Caco-2 (cell line): ENCODE measurements at regions not wholly inside any gene's neighbourhood (a gene's known extent, or its start where the extent isn't known, plus 50 kb on each side); places are given as distances from the start of the nearest gene placed in this dataset.

Source experiments
- BruUV-seq: library from RNA; stranded (reverse); fragments of 400-500 nt; replicated peaks from 2 replicates; lab custom pipeline; 2021; lab: Mats Ljungman, UMichigan
- CTCF ChIA-PET: fragments of 300-600 bp; sonication (Branson Sonifier 250); formaldehyde crosslinking; loops from one replicate; lab custom pipeline; 2022; ENCODE audit warnings: antibody characterized with exemption; lab: Charles Lee
- POLR2A ChIA-PET: fragments of 300-600 bp; sonication (Branson Sonifier 250); formaldehyde crosslinking; loops from one replicate; lab custom pipeline; 2022; ENCODE audit warnings: antibody characterized with exemption; lab: Charles Lee
- DNase-seq, 2 experiments: peaks; one replicate each; pipeline versions ENCODE4 v3.0.0 to v3.0.0-alpha.2; 2020 to 2022
- H3K27me3 ChIP-seq: replicated peaks from 2 replicates; pipeline ENCODE4 v1.6.0; 2011; ENCODE audit warnings: low read length; ENCODE audit not compliant: control insufficient read depth, insufficient read depth
- H3K36me3 ChIP-seq: 2 replicates; pipeline ENCODE4 v1.5.1; 2011; ENCODE audit warnings: low read length; ENCODE audit not compliant: control insufficient read depth, insufficient read depth
- H3K4me1 ChIP-seq: fragments of 250-450 bp; sonication (Bioruptor Pico); 2 replicates; pipeline ENCODE4 v1.5.1; 2020; ENCODE audit warnings: mild to moderate bottlenecking
- H3K4me3 ChIP-seq: 2 replicates; pipeline ENCODE4 v1.5.1; 2011; ENCODE audit warnings: low read depth, mild to moderate bottlenecking, control low read depth, low read length
- H3K9me3 ChIP-seq: fragments of 250-450 bp; sonication (Bioruptor Pico); 2 replicates; pipeline ENCODE4 v1.5.1; 2020; ENCODE audit warnings: mild to moderate bottlenecking, moderate library complexity
- H3K27ac Mint-ChIP-seq: one replicate; pipeline ENCODE4 v1.8.0; 2022; ENCODE audit warnings: mixed read lengths; ENCODE audit not compliant: unreplicated experiment
- H3K27me3 Mint-ChIP-seq: one replicate; pipeline ENCODE4 v1.8.0; 2022; ENCODE audit warnings: mixed read lengths; ENCODE audit not compliant: insufficient read depth, unreplicated experiment
- H3K36me3 Mint-ChIP-seq: one replicate; pipeline ENCODE4 v1.8.0; 2022; ENCODE audit warnings: mild to moderate bottlenecking, mixed read lengths; ENCODE audit not compliant: insufficient read depth, unreplicated experiment
- H3K4me1 Mint-ChIP-seq: one replicate; pipeline ENCODE4 v1.8.0; 2022; ENCODE audit warnings: low read depth, mixed read lengths; ENCODE audit not compliant: unreplicated experiment
- H3K4me3 Mint-ChIP-seq: one replicate; pipeline ENCODE4 v1.8.0; 2022; ENCODE audit warnings: mild to moderate bottlenecking, moderate library complexity, mixed read lengths; ENCODE audit not compliant: unreplicated experiment
- H3K9me3 Mint-ChIP-seq: one replicate; pipeline ENCODE4 v1.8.0; 2022; ENCODE audit warnings: mixed read lengths; ENCODE audit not compliant: unreplicated experiment
- intact Hi-C: fragments of 100-400 bp; cut with micrococcal nuclease; formaldehyde crosslinking; loops from one replicate; pipeline ENCODE4 v1.10.0; 2022; ENCODE audit not compliant: unreplicated experiment
- TF ChIP-seq, protein P1 (sequence below), 2 experiments: fragments of 200-600 bp in 1 of 2; IDR thresholded peaks; 1 replicate in 1 of 2; 2 replicates in 1 of 2; pipeline versions ENCODE4 v1.5.1 to v1.8.0; 2011 to 2022; ENCODE audit warnings: antibody characterized with exemption in 1 of 2, control low read depth in 1 of 2, inconsistent platforms in 1 of 2, low read depth in 1 of 2, low read length in 1 of 2, mild to moderate bottlenecking in 1 of 2, moderate library complexity in 1 of 2; ENCODE audit not compliant: insufficient read depth in 1 of 2, severe bottlenecking in 1 of 2, unreplicated experiment in 1 of 2

DNA sequence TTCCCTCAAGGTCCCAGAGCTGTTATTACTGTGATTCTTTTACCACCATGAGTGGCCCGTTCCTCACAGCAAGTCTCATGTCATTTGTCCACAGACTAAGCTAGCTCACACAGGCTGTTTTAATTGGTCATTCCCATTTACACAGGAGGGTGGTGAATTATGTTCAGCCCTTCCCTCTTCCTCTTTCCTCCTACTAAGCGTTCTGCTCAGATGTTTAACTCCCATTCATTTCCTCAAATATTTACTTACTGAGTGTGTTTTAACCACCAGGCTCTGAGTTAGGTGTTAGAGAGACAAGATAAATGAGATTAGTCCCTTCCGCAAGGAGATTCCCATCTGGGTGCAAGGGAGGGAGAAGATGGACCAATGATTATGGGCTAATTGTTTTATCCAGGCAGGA, 403.6 kb upstream of the ACVR2A start:
- peaks cover 19% of the 10 kb centered on the region for H3K9me3 Mint-ChIP-seq
- H3K36me3 ChIP-seq, result no peaks in the 10 kb centered on the region
- no peak overlapping the region for H3K4me3 Mint-ChIP-seq
- H3K36me3 Mint-ChIP-seq, result no peaks in the 10 kb centered on the region
- intact Hi-C loops, result no loop called here
- peaks cover 17% of the 10 kb centered on the region for H3K4me1 ChIP-seq
- no peaks in the 10 kb centered on the region for H3K9me3 ChIP-seq
- POLR2A ChIA-PET, result no interaction called here
- H3K4me3 ChIP-seq, result no peak overlapping the region
- H3K27me3 Mint-ChIP-seq, result no peaks in the 10 kb centered on the region
- CTCF ChIA-PET, result no interaction called here
- no peaks in the 10 kb centered on the region for H3K27me3 ChIP-seq
- BruUV-seq, result no TSS peak
- no peak for DNase-seq
- peaks cover 12% of the 10 kb centered on the region for H3K4me1 Mint-ChIP-seq
- TF ChIP-seq, protein P1, sequence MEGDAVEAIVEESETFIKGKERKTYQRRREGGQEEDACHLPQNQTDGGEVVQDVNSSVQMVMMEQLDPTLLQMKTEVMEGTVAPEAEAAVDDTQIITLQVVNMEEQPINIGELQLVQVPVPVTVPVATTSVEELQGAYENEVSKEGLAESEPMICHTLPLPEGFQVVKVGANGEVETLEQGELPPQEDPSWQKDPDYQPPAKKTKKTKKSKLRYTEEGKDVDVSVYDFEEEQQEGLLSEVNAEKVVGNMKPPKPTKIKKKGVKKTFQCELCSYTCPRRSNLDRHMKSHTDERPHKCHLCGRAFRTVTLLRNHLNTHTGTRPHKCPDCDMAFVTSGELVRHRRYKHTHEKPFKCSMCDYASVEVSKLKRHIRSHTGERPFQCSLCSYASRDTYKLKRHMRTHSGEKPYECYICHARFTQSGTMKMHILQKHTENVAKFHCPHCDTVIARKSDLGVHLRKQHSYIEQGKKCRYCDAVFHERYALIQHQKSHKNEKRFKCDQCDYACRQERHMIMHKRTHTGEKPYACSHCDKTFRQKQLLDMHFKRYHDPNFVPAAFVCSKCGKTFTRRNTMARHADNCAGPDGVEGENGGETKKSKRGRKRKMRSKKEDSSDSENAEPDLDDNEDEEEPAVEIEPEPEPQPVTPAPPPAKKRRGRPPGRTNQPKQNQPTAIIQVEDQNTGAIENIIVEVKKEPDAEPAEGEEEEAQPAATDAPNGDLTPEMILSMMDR (IDR thresholded peaks at IDR 0.05; ENCODE audit: insufficient read depth in 1 of 2, low read depth in 1 of 2, low read length in 1 of 2, severe bottlenecking in 1 of 2, unreplicated experiment in 1 of 2), result no peak
- no peak overlapping the region for H3K27ac Mint-ChIP-seq

DNA sequence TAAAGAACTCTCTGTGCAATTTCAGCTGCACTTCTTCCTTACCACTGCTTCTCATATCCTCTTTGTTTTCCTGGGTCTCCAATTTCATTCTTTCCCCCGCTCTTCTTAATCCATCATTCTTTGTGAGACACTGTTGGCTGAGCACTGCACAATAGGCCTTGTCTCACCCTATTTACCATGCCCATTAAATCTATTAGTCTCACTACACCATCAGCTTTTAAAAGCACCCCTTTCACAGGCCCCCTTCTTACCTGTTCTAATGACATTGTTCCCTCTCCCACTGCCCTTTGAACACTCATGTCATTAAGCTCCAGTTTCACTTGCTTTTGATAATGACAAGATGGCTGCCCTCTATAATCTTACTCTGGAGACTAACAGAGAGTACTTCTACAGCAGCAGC, 404.1 kb upstream of the ACVR2A start:
- intact Hi-C loops, result no loop called here
- no TSS peak for BruUV-seq
- no peaks in the 10 kb centered on the region for H3K27me3 Mint-ChIP-seq
- no peak overlapping the region for H3K4me3 Mint-ChIP-seq
- Histone ChIP-seq H3K9me3 (no peaks in the 10 kb centered on the region), H3K36me3 (no peaks in the 10 kb centered on the region), H3K4me3 (no peak overlapping the region), H3K27me3 (no peaks in the 10 kb centered on the region), H3K4me1 (peaks cover 17% of the 10 kb centered on the region)
- H3K4me1 Mint-ChIP-seq, result peaks cover 12% of the 10 kb centered on the region
- ChIA-PET POLR2A (no interaction called here), CTCF (no interaction called here)
- TF ChIP-seq, protein P1 (IDR thresholded peaks at IDR 0.05; ENCODE audit: insufficient read depth in 1 of 2, low read depth in 1 of 2, low read length in 1 of 2, severe bottlenecking in 1 of 2, unreplicated experiment in 1 of 2), result no peak
- H3K9me3 Mint-ChIP-seq, result peaks cover 15% of the 10 kb centered on the region
- no peak for DNase-seq
- no peak overlapping the region for H3K27ac Mint-ChIP-seq
- H3K36me3 Mint-ChIP-seq, result no peaks in the 10 kb centered on the region

DNA sequence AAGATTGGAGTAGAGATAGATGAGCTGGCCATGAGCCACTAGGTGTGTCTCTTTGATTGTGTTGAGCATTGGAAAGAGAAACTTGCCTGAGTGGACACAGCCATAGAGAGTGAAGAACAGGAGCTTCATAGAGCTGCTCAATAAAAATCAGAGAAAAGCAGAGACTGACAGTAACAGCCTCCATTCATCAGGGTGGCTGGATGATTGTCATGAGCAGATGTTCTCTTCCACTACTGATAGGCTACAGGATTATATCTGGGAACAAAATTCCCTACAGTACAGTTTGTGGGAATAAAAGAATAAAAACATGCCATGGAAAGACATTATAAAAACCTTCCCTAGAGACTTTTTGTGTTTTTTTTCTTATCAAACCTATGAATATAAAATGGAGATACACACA, 404.8 kb upstream of the ACVR2A start:
- Histone ChIP-seq H3K9me3 (no peaks in the 10 kb centered on the region), H3K4me1 (peaks cover 17% of the 10 kb centered on the region), H3K27me3 (no peaks in the 10 kb centered on the region), H3K4me3 (no peak overlapping the region), H3K36me3 (no peaks in the 10 kb centered on the region)
- Mint-ChIP-seq H3K4me1 (peaks cover 12% of the 10 kb centered on the region), H3K27me3 (no peaks in the 10 kb centered on the region), H3K27ac (no peak overlapping the region), H3K4me3 (no peak overlapping the region), H3K9me3 (peaks cover 9% of the 10 kb centered on the region), H3K36me3 (no peaks in the 10 kb centered on the region)
- ChIA-PET CTCF (no interaction called here), POLR2A (no interaction called here)
- BruUV-seq, result no TSS peak
- no peak for DNase-seq
- intact Hi-C loops, result no loop called here
- TF ChIP-seq, protein P1 (IDR thresholded peaks at IDR 0.05; ENCODE audit: insufficient read depth in 1 of 2, low read depth in 1 of 2, low read length in 1 of 2, severe bottlenecking in 1 of 2, unreplicated experiment in 1 of 2), result no peak
